ENCODE measurements at regions not wholly inside any gene's neighbourhood (a gene's known extent, or its start where the extent isn't known, plus 50 kb on each side); places are given as distances from the start of the nearest gene placed in this dataset.

- DNase-seq (ENCODE audit: low read depth) = no peak
These were observed 151.9 kb downstream of the FAM43A start for GRCh38 chr3:194837457-194838127.

GRCh38 chr3:194838236-194838635 is 152.6 kb downstream of the FAM43A start:
- DNase-seq (ENCODE audit: low read depth) = no peak

GRCh38 chr3:194840661-194841514 is 155.2 kb downstream of the FAM43A start:
- no peak for DNase-seq (ENCODE audit: low read depth)

- no peak for DNase-seq (ENCODE audit: low read depth)
These were observed 155.8 kb downstream of the FAM43A start for GRCh38 chr3:194841515-194841841.

GRCh38 chr3:194843556-194843955 is 157.9 kb downstream of the FAM43A start:
- DNase-seq (ENCODE audit: low read depth) = no peak

GRCh38 chr3:194844046-194844445 is 158.4 kb downstream of the FAM43A start:
- no peak for DNase-seq (ENCODE audit: low read depth)

- DNase-seq (ENCODE audit: low read depth) = no peak
These were observed 163.6 kb downstream of the FAM43A start for GRCh38 chr3:194849166-194849875.

- no peak for DNase-seq (ENCODE audit: low read depth)
These were observed 165.6 kb downstream of the FAM43A start for GRCh38 chr3:194851254-194851653.

- no peak for DNase-seq (ENCODE audit: low read depth)
These were observed 166.3 kb downstream of the FAM43A start for GRCh38 chr3:194851941-194852340.

GRCh38 chr3:194852345-194852744 is 166.7 kb downstream of the FAM43A start:
- no peak for DNase-seq (ENCODE audit: low read depth)

- DNase-seq (ENCODE audit: low read depth) = no peak
These were observed 167.3 kb downstream of the FAM43A start for GRCh38 chr3:194852831-194853508.

- DNase-seq (ENCODE audit: low read depth) = no peak
These were observed 168.5 kb downstream of the FAM43A start for GRCh38 chr3:194854206-194854605.

GRCh38 chr3:194854659-194855390 is 169.1 kb downstream of the FAM43A start:
- no peak for DNase-seq (ENCODE audit: low read depth)

GRCh38 chr3:194856296-194856695 is 170.6 kb downstream of the FAM43A start:
- DNase-seq (ENCODE audit: low read depth) = no peak

GRCh38 chr3:194857469-194858113 is 171.9 kb downstream of the FAM43A start:
- no peak for DNase-seq (ENCODE audit: low read depth)

GRCh38 chr3:194858382-194858781 is 172.7 kb downstream of the FAM43A start:
- no peak for DNase-seq (ENCODE audit: low read depth)

- no peak for DNase-seq (ENCODE audit: low read depth)
These were observed 175.0 kb downstream of the FAM43A start for GRCh38 chr3:194860725-194861124.

- DNase-seq (ENCODE audit: low read depth) = no peak
These were observed 175.7 kb downstream of the FAM43A start for GRCh38 chr3:194861375-194861774.

- no peak for DNase-seq (ENCODE audit: low read depth)
These were observed 179.4 kb downstream of the FAM43A start for GRCh38 chr3:194865061-194865460.

GRCh38 chr3:194865615-194866014 is 179.9 kb downstream of the FAM43A start:
- DNase-seq (ENCODE audit: low read depth) = no peak

GRCh38 chr3:194866236-194866635 is 180.6 kb downstream of the FAM43A start:
- no peak for DNase-seq (ENCODE audit: low read depth)

Data from stimulated activated CD8-positive, alpha-beta memory T cell treated with anti-CD3 and anti-CD28 coated beads, Interleukin-15, amount 100 ng/mL, for 24 hours (primary cell).